ENCODE measurements at regions not wholly inside any gene's neighbourhood (a gene's known extent, or its start where the extent isn't known, plus 50 kb on each side); places are given as distances from the start of the nearest gene placed in this dataset.
A peak's percentile ranks its signal among the peaks of the same experiment; 100 is the strongest.

- H3K27ac ChIP-seq (ENCODE audit: low read depth, low read length): no peak overlapping the region
- no peak overlapping the region for H3K4me3 ChIP-seq (ENCODE audit: low read depth, low read length)
- 85% methylated on average over 9 of the region's 9 CpGs for WGBS (ENCODE audit: insufficient coverage)
- no peaks in the 10 kb centered on the region for H3K9me3 ChIP-seq (ENCODE audit: control insufficient read depth, insufficient read depth, low read length)
- no peak for DNase-seq (ENCODE audit: low read depth in 4 of 6, low spot score in 6 of 6)
- H3K36me3 ChIP-seq (ENCODE audit: control insufficient read depth, insufficient read depth, low read length): peaks cover 3% of the 10 kb centered on the region
- no peaks in the 10 kb centered on the region for H3K27me3 ChIP-seq (ENCODE audit: control insufficient read depth, insufficient read depth, low read length)
- no peaks in the 10 kb centered on the region for H3K4me1 ChIP-seq (ENCODE audit: control insufficient read depth, insufficient read depth, low read length)
Observed at GRCh38 chr16:24624102-24624501, 84.7 kb downstream of the RBBP6 start.

GRCh38 chr16:24626256-24626655 is 86.9 kb downstream of the RBBP6 start:
- Histone ChIP-seq H3K27ac (ENCODE audit: low read depth, low read length) (no peak overlapping the region), H3K4me3 (ENCODE audit: low read depth, low read length) (no peak overlapping the region), H3K36me3 (ENCODE audit: control insufficient read depth, insufficient read depth, low read length) (peaks cover 3% of the 10 kb centered on the region), H3K9me3 (ENCODE audit: control insufficient read depth, insufficient read depth, low read length) (no peaks in the 10 kb centered on the region), H3K4me1 (ENCODE audit: control insufficient read depth, insufficient read depth, low read length) (no peaks in the 10 kb centered on the region), H3K27me3 (ENCODE audit: control insufficient read depth, insufficient read depth, low read length) (no peaks in the 10 kb centered on the region)
- WGBS (ENCODE audit: insufficient coverage): 100% methylated on average over 1 of the region's 2 CpGs
- peak in 1 of 6 donors; percentile 11 for DNase-seq (ENCODE audit: low read depth in 4 of 6, low spot score in 6 of 6)

GRCh38 chr16:24634919-24635318 is 94.5 kb upstream of the TNRC6A start:
- Histone ChIP-seq H3K9me3 (ENCODE audit: control insufficient read depth, insufficient read depth, low read length) (no peaks in the 10 kb centered on the region), H3K27ac (ENCODE audit: low read depth, low read length) (no peak overlapping the region), H3K4me3 (ENCODE audit: low read depth, low read length) (no peak overlapping the region), H3K4me1 (ENCODE audit: control insufficient read depth, insufficient read depth, low read length) (peaks cover 3% of the 10 kb centered on the region), H3K36me3 (ENCODE audit: control insufficient read depth, insufficient read depth, low read length) (no peaks in the 10 kb centered on the region), H3K27me3 (ENCODE audit: control insufficient read depth, insufficient read depth, low read length) (no peaks in the 10 kb centered on the region)
- WGBS (ENCODE audit: insufficient coverage): no CpG with 5 or more reads among the region's 1 CpG
- DNase-seq (ENCODE audit: low read depth in 4 of 6, low spot score in 6 of 6): no peak

- peak; percentile 59 to 95 (median 76) for DNase-seq (ENCODE audit: low read depth in 4 of 6, low spot score in 6 of 6)
- H3K4me1 ChIP-seq (ENCODE audit: control insufficient read depth, insufficient read depth, low read length): peaks cover 3% of the 10 kb centered on the region
- peaks cover 2% of the 10 kb centered on the region for H3K36me3 ChIP-seq (ENCODE audit: control insufficient read depth, insufficient read depth, low read length)
- 20% methylated on average over 1 of the region's 6 CpGs for WGBS (ENCODE audit: insufficient coverage)
- no peaks in the 10 kb centered on the region for H3K9me3 ChIP-seq (ENCODE audit: control insufficient read depth, insufficient read depth, low read length)
- no peak overlapping the region for H3K4me3 ChIP-seq (ENCODE audit: low read depth, low read length)
- H3K27ac ChIP-seq (ENCODE audit: low read depth, low read length): no peak overlapping the region
- H3K27me3 ChIP-seq (ENCODE audit: control insufficient read depth, insufficient read depth, low read length): no peaks in the 10 kb centered on the region
Observed at GRCh38 chr16:24635900-24636610, 93.4 kb upstream of the TNRC6A start.

GRCh38 chr16:24639769-24640168 is 89.7 kb upstream of the TNRC6A start:
- H3K4me1 ChIP-seq (ENCODE audit: control insufficient read depth, insufficient read depth, low read length): peaks cover 3% of the 10 kb centered on the region
- peaks cover 8% of the 10 kb centered on the region for H3K36me3 ChIP-seq (ENCODE audit: control insufficient read depth, insufficient read depth, low read length)
- no peak overlapping the region for H3K27ac ChIP-seq (ENCODE audit: low read depth, low read length)
- H3K9me3 ChIP-seq (ENCODE audit: control insufficient read depth, insufficient read depth, low read length): no peaks in the 10 kb centered on the region
- WGBS (ENCODE audit: insufficient coverage): 75% methylated on average over 1 of the region's 2 CpGs
- H3K4me3 ChIP-seq (ENCODE audit: low read depth, low read length): no peak overlapping the region
- no peak for DNase-seq (ENCODE audit: low read depth in 4 of 6, low spot score in 6 of 6)
- H3K27me3 ChIP-seq (ENCODE audit: control insufficient read depth, insufficient read depth, low read length): no peaks in the 10 kb centered on the region

GRCh38 chr16:24643489-24643888 is 86.0 kb upstream of the TNRC6A start:
- Histone ChIP-seq H3K27ac (ENCODE audit: low read depth, low read length) (no peak overlapping the region), H3K27me3 (ENCODE audit: control insufficient read depth, insufficient read depth, low read length) (no peaks in the 10 kb centered on the region), H3K36me3 (ENCODE audit: control insufficient read depth, insufficient read depth, low read length) (peaks cover 8% of the 10 kb centered on the region), H3K4me1 (ENCODE audit: control insufficient read depth, insufficient read depth, low read length) (no peaks in the 10 kb centered on the region), H3K4me3 (ENCODE audit: low read depth, low read length) (no peak overlapping the region), H3K9me3 (ENCODE audit: control insufficient read depth, insufficient read depth, low read length) (no peaks in the 10 kb centered on the region)
- 100% methylated on average over 2 of the region's 8 CpGs for WGBS (ENCODE audit: insufficient coverage)
- no peak for DNase-seq (ENCODE audit: low read depth in 4 of 6, low spot score in 6 of 6)

- DNase-seq (ENCODE audit: low read depth in 4 of 6, low spot score in 6 of 6): peak in 1 of 6 donors; percentile 50
- Histone ChIP-seq H3K4me1 (ENCODE audit: control insufficient read depth, insufficient read depth, low read length) (no peaks in the 10 kb centered on the region), H3K36me3 (ENCODE audit: control insufficient read depth, insufficient read depth, low read length) (peaks cover 10% of the 10 kb centered on the region), H3K9me3 (ENCODE audit: control insufficient read depth, insufficient read depth, low read length) (no peaks in the 10 kb centered on the region), H3K4me3 (ENCODE audit: low read depth, low read length) (no peak overlapping the region), H3K27me3 (ENCODE audit: control insufficient read depth, insufficient read depth, low read length) (no peaks in the 10 kb centered on the region), H3K27ac (ENCODE audit: low read depth, low read length) (no peak overlapping the region)
- 100% methylated on average over 2 of the region's 5 CpGs for WGBS (ENCODE audit: insufficient coverage)
Observed at GRCh38 chr16:24645739-24646645, 83.5 kb upstream of the TNRC6A start.

GRCh38 chr16:24646646-24646995 is 82.8 kb upstream of the TNRC6A start:
- Histone ChIP-seq H3K27ac (ENCODE audit: low read depth, low read length) (no peak overlapping the region), H3K27me3 (ENCODE audit: control insufficient read depth, insufficient read depth, low read length) (no peaks in the 10 kb centered on the region), H3K9me3 (ENCODE audit: control insufficient read depth, insufficient read depth, low read length) (no peaks in the 10 kb centered on the region), H3K36me3 (ENCODE audit: control insufficient read depth, insufficient read depth, low read length) (peaks cover 6% of the 10 kb centered on the region), H3K4me1 (ENCODE audit: control insufficient read depth, insufficient read depth, low read length) (no peaks in the 10 kb centered on the region), H3K4me3 (ENCODE audit: low read depth, low read length) (no peak overlapping the region)
- WGBS (ENCODE audit: insufficient coverage): 89% methylated on average over 1 of the region's 2 CpGs
- DNase-seq (ENCODE audit: low read depth in 4 of 6, low spot score in 6 of 6): no peak

GRCh38 chr16:24652209-24652712 is 77.2 kb upstream of the TNRC6A start:
- no peaks in the 10 kb centered on the region for H3K4me1 ChIP-seq (ENCODE audit: control insufficient read depth, insufficient read depth, low read length)
- WGBS (ENCODE audit: insufficient coverage): 67% methylated on average over 1 of the region's 4 CpGs
- no peaks in the 10 kb centered on the region for H3K9me3 ChIP-seq (ENCODE audit: control insufficient read depth, insufficient read depth, low read length)
- no peak overlapping the region for H3K27ac ChIP-seq (ENCODE audit: low read depth, low read length)
- DNase-seq (ENCODE audit: low read depth in 4 of 6, low spot score in 6 of 6): no peak
- H3K36me3 ChIP-seq (ENCODE audit: control insufficient read depth, insufficient read depth, low read length): peaks cover 3% of the 10 kb centered on the region
- no peaks in the 10 kb centered on the region for H3K27me3 ChIP-seq (ENCODE audit: control insufficient read depth, insufficient read depth, low read length)
- H3K4me3 ChIP-seq (ENCODE audit: low read depth, low read length): no peak overlapping the region
